ENCODE measurements at regions not wholly inside any gene's neighbourhood (a gene's known extent, or its start where the extent isn't known, plus 50 kb on each side); places are given as distances from the start of the nearest gene placed in this dataset.

DNA sequence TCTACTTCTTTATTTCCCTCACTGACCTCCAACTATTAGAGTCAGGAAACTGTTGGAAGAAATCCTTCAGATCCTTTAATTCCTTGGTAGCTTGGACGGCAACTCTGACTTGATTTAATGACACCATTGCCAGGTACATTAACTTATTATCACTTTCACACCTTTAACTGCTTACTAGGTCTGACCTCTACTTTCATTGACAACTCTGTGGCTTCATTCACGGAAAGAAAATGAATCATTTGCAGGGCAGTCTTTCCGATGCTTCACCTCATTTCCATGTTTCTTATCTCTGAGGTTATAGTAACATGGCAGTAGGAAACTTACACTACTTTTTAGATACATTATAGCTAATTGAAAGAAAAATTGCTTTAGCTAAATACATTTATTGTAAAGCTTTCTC is 82.6 kb upstream of the PDGFD start:
- DNase-seq (ENCODE audit: low spot score) = no peak

DNA sequence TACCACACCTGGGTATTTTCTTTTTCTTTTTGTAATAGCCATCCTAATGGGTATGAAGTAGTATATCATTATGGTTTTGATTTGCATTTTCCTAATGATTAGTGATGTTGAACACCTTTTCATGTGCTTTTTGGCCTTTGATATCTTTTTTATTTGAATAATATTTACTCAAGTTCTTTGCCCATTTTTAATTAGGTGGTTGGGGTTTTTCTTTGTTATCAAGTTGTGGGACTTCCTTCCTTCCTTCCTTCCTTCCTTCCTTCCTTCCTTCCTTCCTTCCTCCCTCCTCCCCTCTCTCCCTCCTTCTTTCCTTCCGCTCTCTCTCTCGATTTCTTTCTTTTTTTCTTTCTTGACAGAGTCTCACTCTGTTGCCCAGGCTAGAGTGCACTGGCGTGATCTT is 75.0 kb upstream of the PDGFD start:
- no peak for DNase-seq (ENCODE audit: low spot score)

DNA sequence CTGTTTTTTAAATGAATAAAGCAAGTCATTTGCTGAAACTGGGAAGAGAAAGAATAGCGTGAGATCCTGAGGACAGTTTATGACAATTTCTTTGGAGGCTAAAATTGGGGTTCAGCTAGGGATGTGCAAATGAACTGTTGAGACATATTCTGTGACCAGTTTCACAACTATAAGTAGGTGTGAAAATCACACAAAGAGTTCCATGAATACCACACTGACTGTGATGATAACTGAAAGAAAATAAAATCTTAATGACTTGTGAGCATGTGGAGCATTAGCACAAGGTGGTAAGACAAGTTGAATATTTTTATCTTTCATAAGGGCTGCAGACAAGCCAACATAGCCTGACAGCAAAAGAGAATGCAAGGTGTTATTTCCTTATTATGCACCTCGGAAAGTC is 61.1 kb upstream of the PDGFD start:
- no peak for DNase-seq (ENCODE audit: low spot score)

DNA sequence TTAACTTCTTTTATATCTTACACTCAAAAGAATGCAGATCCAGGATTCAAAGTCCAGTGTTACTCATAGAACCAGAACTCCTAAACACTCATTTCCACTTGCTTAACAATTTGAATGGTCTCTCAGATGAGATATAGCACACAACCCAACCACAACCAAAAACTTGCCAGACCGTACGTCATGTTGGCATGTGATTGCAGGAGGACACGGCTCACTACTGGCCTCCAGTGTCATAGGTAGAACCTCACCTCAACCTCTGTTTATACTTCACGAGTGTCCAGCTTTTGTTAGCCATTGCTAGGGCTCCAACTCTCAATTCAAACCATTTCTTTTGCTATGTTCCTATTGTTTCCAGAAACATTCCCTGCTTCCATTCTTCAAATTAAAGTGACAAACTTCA is 58.5 kb upstream of the PDGFD start:
- DNase-seq (ENCODE audit: low spot score) = no peak

DNA sequence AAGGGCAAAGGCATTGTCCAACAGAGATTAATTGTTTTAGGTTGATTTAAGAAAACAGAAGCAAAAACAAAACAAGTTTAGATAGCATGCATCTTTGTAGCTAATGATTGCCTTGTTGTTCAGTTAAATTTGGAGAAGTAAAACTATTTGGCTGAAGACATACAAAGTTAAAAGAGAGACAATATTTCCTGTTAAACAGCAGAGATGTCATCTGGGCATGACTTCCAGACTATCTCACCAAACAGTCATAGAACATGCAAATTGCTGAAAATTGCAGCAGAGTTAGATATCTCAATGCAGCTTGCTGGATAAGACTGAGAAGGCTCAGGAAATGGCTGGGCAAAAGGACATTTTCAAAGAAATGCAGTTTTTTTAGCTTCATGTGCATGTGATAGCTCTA is 57.5 kb upstream of the PDGFD start:
- DNase-seq (ENCODE audit: low spot score) = no peak

DNA sequence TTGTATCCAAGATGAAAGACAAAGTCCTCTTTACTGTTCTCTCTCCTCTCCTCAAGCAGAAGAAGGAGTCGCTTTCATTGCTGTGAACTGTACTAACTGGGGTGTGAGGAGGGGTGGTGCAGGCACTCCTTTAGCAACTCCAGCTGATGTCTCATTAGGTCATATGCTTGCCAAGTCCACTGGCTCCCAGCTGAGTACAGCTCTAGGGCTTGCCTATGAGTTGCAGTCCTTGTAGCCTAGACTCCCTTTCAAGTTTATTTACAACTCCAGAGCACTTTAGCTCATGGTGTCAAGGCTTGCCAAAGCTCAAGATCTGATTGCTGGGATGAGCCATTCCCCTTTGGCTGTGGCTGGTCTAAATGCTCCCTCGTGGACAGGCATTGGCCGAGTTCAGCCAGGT is 55.1 kb upstream of the PDGFD start:
- no peak for DNase-seq (ENCODE audit: low spot score)

DNA sequence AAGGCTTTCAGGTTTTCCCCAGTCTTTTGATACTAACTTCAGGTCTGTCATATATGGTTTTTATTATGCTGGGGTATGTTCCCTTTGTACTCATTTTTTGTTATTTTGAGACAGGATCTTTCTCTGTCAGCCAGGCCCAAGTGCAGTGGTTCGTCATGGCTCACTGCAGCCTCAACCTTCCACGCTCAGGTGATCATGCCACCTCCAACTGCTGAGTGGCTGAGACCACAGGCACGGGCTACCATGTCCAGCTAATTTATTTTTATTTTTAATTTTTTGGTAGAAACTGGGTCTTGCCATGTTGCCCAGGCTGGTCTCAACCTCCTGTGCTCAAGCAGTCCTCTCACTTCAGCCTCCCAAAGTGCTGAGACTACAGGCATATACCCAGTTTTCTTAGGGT is 50.6 kb upstream of the PDGFD start:
- no peak for DNase-seq (ENCODE audit: low spot score)

Data from Ammon's horn (tissue), 1 donor.